ENCODE measurements at regions not wholly inside any gene's neighbourhood (a gene's known extent, or its start where the extent isn't known, plus 50 kb on each side); places are given as distances from the start of the nearest gene placed in this dataset.
A peak's percentile ranks its signal among the peaks of the same experiment; 100 is the strongest.
"Not testable (repeated sequence)": the region's sequence is repeated elsewhere in the genome, so short reads cannot be mapped to it uniquely, and the experiment has no call there.

DNA sequence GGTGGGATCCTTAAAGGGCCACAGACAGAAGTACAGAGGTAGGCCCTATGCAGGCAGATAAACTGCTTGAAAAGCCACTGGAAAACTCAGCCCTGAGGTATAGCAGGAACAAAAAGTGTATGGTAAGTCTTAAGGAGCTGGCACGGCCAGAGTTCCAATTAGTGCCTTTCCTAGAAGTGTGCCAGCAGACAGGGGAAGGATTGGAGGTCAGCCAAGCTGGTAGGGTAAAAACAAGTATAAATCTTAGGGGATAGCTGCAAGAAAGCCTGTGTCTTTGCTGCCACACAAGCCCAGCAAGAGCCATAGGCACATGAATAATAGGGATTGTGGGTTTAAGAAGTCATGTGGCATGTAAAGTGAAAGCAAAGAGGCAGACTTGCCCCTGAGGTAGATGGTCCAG lies 582.5 kb downstream of the PLOD2 start:
- no peak for ATAC-seq
- DNase-seq (ENCODE audit: low spot score): no peak

DNA sequence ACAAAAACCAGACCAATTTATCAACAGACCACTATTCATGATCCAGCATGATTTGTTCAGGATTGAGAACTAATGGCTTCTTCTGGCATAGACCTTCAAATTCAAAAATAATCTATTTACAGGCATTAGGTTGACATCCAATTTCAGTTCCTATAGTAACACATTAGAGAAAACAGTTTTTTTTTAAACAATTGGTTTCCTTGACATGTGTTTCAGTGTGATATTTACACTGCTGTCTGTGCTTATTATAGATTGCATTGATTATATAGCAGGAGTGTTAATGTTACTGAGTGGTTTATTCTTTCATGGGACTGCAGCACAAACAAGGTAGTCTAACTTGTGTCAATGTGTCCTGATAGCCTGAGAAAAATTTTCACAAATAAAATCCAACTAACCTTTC lies 579.3 kb downstream of the PLOD2 start:
- DNase-seq (ENCODE audit: low spot score): no peak
- no peak for ATAC-seq

- DNase-seq (ENCODE audit: low spot score): no peak
- ATAC-seq: no peak
These were observed 556.1 kb downstream of the PLOD2 start for GRCh38 chr3:145604851-145605250.

DNA sequence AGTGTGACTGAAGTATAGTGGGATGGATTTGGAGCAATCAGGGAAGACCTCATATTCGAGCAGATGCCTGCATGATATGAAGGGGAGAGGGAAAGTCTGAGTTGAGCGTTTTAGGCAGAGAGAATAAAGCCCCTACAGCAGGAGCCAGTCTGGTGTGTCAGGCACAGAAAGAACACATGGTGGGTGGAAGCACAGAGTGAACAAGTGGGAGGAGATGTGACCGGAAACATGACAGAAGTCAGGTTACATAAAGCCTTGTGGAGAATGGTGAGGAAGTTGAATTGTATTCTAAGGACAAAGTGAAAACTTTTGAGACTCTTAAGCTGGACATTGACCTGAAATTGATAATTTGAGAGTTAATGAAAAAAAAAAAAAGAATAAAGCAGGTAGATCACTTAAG lies 541.0 kb downstream of the PLOD2 start:
- DNase-seq (ENCODE audit: low spot score) (no peak), ATAC-seq (no peak)

- no peak for DNase-seq (ENCODE audit: low spot score)
- ATAC-seq: no peak
These were observed 540.5 kb downstream of the PLOD2 start for GRCh38 chr3:145620486-145620885.

DNA sequence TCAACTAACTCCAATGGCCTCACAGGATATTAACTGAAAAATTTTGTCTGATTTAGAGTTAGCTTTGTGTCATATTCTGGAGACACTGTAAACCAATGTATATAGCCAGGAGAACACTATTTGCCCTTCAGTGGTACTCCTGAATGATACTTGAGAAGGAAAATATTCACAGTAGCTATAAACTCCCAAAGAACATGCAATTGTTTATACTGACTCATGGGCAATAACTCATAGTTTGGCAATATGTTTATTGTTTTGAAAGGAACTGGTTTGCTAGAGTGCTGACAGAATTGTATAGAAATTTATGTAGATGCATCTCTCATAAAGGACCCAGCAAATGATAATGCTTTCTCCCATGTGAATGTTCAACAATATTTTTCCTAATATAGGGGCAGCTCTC lies 537.6 kb downstream of the PLOD2 start:
- DNase-seq (ENCODE audit: low spot score) (no peak), ATAC-seq (no peak)

- ATAC-seq (no peak), DNase-seq (ENCODE audit: low spot score) (no peak)
These were observed 532.8 kb downstream of the PLOD2 start for GRCh38 chr3:145628211-145628610.

DNA sequence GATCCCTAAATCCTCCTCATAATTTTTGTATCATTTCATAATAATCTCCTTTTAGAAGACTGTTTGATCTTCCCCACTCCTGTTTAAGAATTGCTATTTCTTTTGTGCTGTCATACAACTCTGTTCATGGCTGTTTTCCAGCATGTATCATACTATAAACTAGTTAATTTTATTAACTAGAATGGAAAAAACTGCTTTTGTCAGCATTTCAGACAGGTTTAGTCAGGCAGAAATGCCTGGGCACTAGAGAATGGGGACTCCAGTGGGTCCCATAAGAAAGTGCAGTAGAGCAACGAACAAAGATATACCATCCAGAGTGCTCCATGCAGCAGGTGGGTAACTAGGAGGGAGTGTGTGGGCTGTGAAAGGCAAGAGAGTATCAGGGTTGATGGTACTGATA lies 523.9 kb downstream of the PLOD2 start:
- DNase-seq (ENCODE audit: low spot score): no peak

DNA sequence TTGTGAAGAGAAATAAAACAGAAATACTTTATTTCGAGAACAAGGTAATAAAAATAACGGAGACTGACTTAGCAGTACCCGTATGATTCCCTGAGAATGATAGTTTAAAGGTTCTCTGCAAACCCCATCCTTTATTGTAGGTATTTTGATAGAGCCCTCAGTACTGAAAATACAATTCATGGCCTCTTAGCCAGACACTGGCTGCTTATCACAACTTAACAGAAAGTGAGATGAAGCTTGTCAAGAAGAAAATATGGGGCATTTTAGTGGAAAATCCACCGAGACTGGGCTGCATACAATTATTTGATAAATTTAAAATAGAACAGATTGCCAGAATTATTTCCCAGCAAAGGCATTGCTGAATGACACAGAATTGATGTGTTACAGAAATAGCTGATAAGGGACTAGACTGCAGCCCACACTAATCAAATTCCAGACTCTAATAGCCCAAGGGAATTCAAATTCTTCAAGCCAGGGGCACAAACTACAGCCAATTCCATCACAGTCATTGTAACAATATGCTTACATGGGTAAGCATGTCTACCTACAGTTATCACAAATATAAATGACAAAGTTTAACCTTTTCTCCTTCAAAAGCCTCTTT lies 521.9 kb downstream of the PLOD2 start:
- DNase-seq (ENCODE audit: low spot score) (no peak), ATAC-seq (no peak)

More for the DNA sequence above, 523.9 kb downstream of the PLOD2 start:
- ATAC-seq: no peak

DNA sequence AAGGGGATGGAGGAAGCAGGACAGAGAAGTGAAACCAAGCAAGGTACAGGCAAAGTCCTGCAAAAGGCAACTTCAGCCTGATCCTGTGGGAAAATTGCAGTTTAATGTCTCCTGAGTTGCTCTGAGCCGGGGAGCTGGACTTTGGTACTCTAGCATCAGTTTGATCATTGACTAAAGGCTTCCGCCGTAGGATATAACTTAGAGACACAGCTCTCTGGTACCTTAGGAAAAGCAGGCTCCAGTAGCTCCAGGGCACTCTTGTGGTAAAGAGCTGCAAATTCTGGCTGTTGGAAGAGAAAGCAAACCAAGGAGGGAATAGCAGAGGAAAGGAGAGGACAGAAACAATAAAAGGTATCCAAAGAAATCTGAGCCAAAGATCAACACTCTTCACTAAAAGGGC lies 521.1 kb downstream of the PLOD2 start:
- no peak for DNase-seq (ENCODE audit: low spot score)
- no peak for ATAC-seq

DNA sequence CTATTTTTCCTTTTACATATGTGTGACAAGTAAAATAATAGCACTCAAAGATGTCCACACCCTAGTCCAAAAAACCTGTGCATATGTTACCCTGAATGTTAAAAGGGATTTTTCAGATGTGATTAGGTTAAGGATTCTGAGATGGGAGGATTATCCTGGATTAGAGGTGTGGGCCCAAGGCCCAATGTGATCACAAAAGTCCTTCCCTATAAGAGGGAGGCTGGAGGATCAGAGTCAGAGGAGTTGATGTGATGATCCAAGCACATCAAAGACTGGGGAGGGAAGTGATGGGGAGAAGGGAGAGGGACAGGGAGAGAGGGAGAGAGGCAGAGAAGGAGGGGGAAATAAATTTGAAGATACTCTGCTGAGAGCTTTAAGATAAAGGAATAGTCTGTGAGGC lies 512.6 kb downstream of the PLOD2 start:
- DNase-seq (ENCODE audit: low spot score) (no peak), ATAC-seq (no peak)

GRCh38 chr3:145649368-145649887 lies 511.6 kb downstream of the PLOD2 start:
- ATAC-seq: peak; percentile 20
- no peak for DNase-seq (ENCODE audit: low spot score)

GRCh38 chr3:145650170-145650569 lies 510.8 kb downstream of the PLOD2 start:
- ATAC-seq: no peak
- no peak for DNase-seq (ENCODE audit: low spot score)

- DNase-seq (ENCODE audit: low spot score): no peak
- no peak for ATAC-seq
These were observed 489.9 kb downstream of the PLOD2 start for GRCh38 chr3:145671121-145671520.

- DNase-seq (ENCODE audit: low spot score) (no peak), ATAC-seq (no peak)
These were observed 487.1 kb downstream of the PLOD2 start for GRCh38 chr3:145673838-145674237.

GRCh38 chr3:145678401-145678800 lies 482.6 kb downstream of the PLOD2 start:
- DNase-seq (ENCODE audit: low spot score) (no peak), ATAC-seq (no peak)

DNA sequence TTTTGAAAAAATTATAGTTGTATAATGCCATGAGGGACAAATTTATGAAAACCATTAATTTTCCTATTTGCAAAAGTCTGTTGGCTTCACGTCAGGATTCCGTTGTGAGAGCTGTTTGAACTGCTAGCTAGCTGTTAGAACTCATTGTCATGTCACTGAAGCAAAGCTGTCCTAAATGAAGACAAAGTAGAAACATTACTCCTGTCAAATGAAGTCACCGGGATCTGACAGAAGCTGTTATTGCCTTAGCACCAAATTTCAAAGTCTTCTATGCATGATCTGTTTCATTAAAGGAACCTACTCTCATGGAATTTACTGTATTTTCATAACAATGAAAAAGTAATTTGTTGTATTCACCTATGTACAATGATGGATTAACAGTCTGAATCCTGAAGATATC lies 479.8 kb downstream of the PLOD2 start:
- ATAC-seq (no peak), DNase-seq (ENCODE audit: low spot score) (no peak)

GRCh38 chr3:145687978-145688377 lies 473.0 kb downstream of the PLOD2 start:
- ATAC-seq; DNase-seq (ENCODE audit: low spot score): not testable (repeated sequence)

GRCh38 chr3:145692751-145693150 lies 468.2 kb downstream of the PLOD2 start:
- no peak for ATAC-seq

DNA sequence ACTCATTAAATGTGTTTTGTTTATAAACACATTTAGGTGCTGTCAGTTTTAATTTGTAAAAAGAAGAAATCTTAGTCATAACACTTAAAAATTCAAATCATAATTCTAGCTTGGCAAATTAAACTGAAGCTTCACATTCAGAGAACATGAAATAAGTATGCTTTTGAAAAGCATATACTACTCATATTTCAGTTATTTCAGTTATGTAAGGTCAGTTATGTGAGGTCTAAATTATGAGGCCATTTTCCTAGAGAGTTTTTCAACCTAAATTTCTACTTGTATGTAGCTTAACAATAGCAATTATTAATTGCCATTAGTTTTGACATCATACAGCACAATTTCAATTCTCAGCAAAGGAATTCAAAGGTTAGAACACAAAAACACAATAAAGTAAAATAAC lies 465.0 kb downstream of the PLOD2 start:
- DNase-seq (ENCODE audit: low spot score): no peak
- no peak for ATAC-seq

More at GRCh38 chr3:145692751-145693150, 468.2 kb downstream of the PLOD2 start:
- no peak for DNase-seq (ENCODE audit: low spot score)

GRCh38 chr3:145698250-145698649 lies 462.7 kb downstream of the PLOD2 start:
- no peak for ATAC-seq

GRCh38 chr3:145698749-145699148 lies 462.2 kb downstream of the PLOD2 start:
- ATAC-seq: no peak
- DNase-seq (ENCODE audit: low spot score): no peak

More at GRCh38 chr3:145698250-145698649, 462.7 kb downstream of the PLOD2 start:
- DNase-seq (ENCODE audit: low spot score): no peak

- no peak for ATAC-seq
- DNase-seq (ENCODE audit: low spot score): no peak
These were observed 457.0 kb downstream of the PLOD2 start for GRCh38 chr3:145704020-145704419.
